Peyer's patch (tissue), 4 donors: ENCODE measurements at regions not wholly inside any gene's neighbourhood (a gene's known extent, or its start where the extent isn't known, plus 50 kb on each side); places are given as distances from the start of the nearest gene placed in this dataset.
"Not testable (repeated sequence)": the region's sequence is repeated elsewhere in the genome, so short reads cannot be mapped to it uniquely, and the experiment has no call there.

Experiments
- DNase-seq, 3 donors: peaks; one replicate each; pipeline ENCODE4 v3.0.0-alpha.2; 2017 to 2019
- H3K27ac ChIP-seq, 4 donors: fragments of 200-600 bp; sonication (generic); one replicate each; pipeline ENCODE4 v1.5.1; 2016 to 2019
- H3K27me3 ChIP-seq, 2 donors: fragments of 200-600 bp; sonication (generic); one replicate each; pipeline ENCODE4 v1.5.1; 2019
- H3K36me3 ChIP-seq, 3 donors: fragments of 200-600 bp; sonication (generic); one replicate each; pipeline ENCODE4 v1.5.1; 2016 to 2019
- H3K4me1 ChIP-seq, 4 donors: fragments of 200-600 bp; sonication (generic); one replicate each; pipeline ENCODE4 v1.5.1; 2016 to 2019
- H3K4me3 ChIP-seq, 4 donors: fragments of 200-600 bp; sonication (generic); 1 replicate in 3 of 4; 2 replicates in 1 of 4; pipeline ENCODE4 v1.5.1; 2016 to 2019; ENCODE audit warnings: mild to moderate bottlenecking in 1 of 4
- H3K9me3 ChIP-seq, 4 donors: fragments of 200-600 bp; sonication (generic); one replicate each; pipeline ENCODE4 v1.5.1; 2016 to 2019; ENCODE audit warnings: mild to moderate bottlenecking in 1 of 4
- POLR2A ChIP-seq, 2 donors: fragments of 450-650 bp; IDR thresholded peaks; one replicate each; pipeline ENCODE4 v1.5.1; 2017; ENCODE audit warnings: antibody characterized with exemption in 2 of 2, mild to moderate bottlenecking in 2 of 2, moderate library complexity in 2 of 2
- TF ChIP-seq, protein P1 (sequence below), 6 experiments: fragments of 450-650 bp in 4 of 6; fragments of 200-600 bp in 2 of 6; sonication (generic) in 1 of 6; IDR thresholded peaks; one replicate each; pipeline ENCODE4 v1.5.1; 2017 to 2019; ENCODE audit warnings: antibody characterized with exemption in 6 of 6, mild to moderate bottlenecking in 3 of 6, moderate library complexity in 1 of 6

GRCh38 chr7:159335181-159335926 is 190.7 kb upstream of the VIPR2 start:
- H3K9me3 ChIP-seq, H3K27ac ChIP-seq, H3K4me3 ChIP-seq, DNase-seq, H3K27me3 ChIP-seq, H3K36me3 ChIP-seq, H3K4me1 ChIP-seq: not testable (repeated sequence)

DNA sequence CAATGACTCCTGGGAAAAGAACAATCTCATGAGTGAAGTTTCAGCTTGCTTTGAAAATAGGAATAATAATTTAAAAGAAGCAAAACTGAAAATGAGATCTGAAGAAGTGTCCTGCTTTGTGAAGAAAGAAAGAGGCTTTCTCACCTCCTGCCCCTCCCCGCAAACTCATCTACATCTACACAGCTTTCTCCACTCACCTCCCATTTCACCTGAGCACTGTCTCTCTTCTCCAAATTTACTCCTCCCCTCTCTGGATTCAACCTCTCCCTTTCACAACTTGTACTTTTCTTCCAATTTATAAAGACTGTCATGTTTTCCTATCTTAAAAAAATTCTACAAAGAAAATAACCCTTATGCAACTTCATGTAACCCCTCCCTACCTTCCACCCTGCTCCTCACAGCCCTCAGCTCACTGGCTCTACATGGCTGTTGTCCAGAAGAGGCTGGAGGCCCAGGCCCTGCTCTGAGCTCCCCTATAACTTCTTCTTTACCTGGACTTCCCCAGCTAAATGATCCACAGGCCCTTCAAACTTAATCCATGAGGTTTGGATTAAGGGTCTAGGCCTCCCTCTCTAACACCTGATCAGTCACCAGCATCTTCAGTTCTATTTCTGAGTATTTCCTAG is 188.3 kb upstream of the VIPR2 start:
- DNase-seq, H3K9me3 ChIP-seq, H3K27me3 ChIP-seq, H3K27ac ChIP-seq, H3K36me3 ChIP-seq, H3K4me3 ChIP-seq, H3K4me1 ChIP-seq: not testable (repeated sequence)

DNA sequence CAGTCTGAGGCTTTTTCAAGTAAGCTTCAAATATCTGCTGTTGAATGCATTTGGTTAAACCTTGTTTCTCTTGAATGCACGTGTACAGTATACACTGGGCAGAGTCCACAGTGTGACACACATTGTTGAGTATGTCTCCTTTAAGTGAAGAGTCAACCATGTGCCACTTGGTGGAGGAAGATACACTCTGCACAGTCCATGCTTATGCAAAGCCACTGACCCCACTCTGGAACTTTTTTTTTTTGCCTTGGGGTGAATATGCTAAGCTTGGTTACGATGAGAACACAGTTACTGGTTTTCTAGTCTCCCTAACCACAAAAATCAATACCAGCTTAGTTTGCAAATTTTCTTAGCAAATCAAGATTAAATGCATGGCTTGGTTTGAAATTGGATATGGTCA is 186.8 kb upstream of the VIPR2 start:
- no peaks in the 10 kb centered on the region for H3K4me1 ChIP-seq
- TF ChIP-seq POLR2A (IDR thresholded peaks at IDR 0.05), result no peak
- TF ChIP-seq, protein P1, sequence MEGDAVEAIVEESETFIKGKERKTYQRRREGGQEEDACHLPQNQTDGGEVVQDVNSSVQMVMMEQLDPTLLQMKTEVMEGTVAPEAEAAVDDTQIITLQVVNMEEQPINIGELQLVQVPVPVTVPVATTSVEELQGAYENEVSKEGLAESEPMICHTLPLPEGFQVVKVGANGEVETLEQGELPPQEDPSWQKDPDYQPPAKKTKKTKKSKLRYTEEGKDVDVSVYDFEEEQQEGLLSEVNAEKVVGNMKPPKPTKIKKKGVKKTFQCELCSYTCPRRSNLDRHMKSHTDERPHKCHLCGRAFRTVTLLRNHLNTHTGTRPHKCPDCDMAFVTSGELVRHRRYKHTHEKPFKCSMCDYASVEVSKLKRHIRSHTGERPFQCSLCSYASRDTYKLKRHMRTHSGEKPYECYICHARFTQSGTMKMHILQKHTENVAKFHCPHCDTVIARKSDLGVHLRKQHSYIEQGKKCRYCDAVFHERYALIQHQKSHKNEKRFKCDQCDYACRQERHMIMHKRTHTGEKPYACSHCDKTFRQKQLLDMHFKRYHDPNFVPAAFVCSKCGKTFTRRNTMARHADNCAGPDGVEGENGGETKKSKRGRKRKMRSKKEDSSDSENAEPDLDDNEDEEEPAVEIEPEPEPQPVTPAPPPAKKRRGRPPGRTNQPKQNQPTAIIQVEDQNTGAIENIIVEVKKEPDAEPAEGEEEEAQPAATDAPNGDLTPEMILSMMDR (IDR thresholded peaks at IDR 0.05), result no peak
- H3K36me3 ChIP-seq, result no peaks in the 10 kb centered on the region
- H3K9me3 ChIP-seq, result peaks cover 0 to 9% (median 0%) of the 10 kb centered on the region in 4 donors
- H3K27ac ChIP-seq, result no peak overlapping the region
- H3K4me3 ChIP-seq, result no peak overlapping the region
- DNase-seq, result no peak
- no peaks in the 10 kb centered on the region for H3K27me3 ChIP-seq

DNA sequence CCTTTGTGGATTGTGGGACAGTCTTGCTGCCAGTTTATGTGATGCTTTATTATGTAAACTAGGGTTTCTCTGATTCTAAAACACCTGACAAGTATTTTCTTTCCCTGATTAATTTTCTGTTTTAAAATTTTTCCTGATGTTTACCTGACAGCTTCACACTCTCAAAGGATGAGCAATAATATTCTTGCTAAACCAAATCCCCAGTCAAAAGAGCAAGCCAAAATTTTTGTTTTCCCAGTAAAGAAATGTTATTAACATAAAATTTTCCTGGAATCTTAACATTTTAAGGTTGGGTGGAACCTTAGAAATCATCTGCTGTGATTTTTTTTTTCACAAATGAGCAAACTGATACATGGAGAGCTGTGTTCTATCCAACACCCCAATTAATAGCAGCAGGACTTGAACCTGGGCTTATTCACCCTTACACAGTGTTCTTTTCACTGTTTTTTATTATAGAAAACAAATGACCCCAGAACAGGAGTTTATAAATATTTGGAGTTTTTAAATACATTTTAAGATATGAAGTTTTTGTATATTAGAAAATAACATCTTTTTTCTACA is 185.2 kb upstream of the VIPR2 start:
- Histone ChIP-seq H3K4me1 (no peaks in the 10 kb centered on the region), H3K36me3 (no peaks in the 10 kb centered on the region), H3K27me3 (no peaks in the 10 kb centered on the region), H3K27ac (no peak overlapping the region), H3K4me3 (no peak overlapping the region), H3K9me3 (peaks cover 0 to 9% (median 0%) of the 10 kb centered on the region in 4 donors)
- no peak for TF ChIP-seq POLR2A (IDR thresholded peaks at IDR 0.05)
- TF ChIP-seq, protein P1 (IDR thresholded peaks at IDR 0.05), result no peak
- no peak for DNase-seq

DNA sequence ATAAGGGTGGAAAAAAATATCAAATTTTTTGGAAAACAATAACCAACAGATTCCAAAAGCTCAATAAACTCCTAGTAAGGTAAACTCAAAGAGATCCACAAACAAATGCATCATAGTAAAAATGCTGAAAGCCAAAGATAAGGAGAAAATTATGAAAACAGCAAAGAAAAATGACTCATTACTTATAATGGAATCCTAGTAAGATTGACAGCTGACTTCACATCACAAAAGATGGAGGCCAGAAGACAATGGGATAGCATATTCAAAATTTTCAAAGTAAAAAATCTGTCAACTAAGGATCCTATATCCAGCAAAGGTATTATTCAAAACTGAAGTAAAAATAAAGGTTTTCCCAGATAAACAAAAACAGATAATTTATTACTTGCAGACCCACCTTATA is 183.4 kb upstream of the VIPR2 start:
- Histone ChIP-seq H3K27me3 (no peaks in the 10 kb centered on the region), H3K27ac (no peak overlapping the region), H3K4me3 (no peak overlapping the region), H3K36me3 (no peaks in the 10 kb centered on the region), H3K4me1 (no peaks in the 10 kb centered on the region), H3K9me3 (peaks cover 0 to 9% (median 0%) of the 10 kb centered on the region in 4 donors)
- DNase-seq, result no peak
- no peak for TF ChIP-seq POLR2A (IDR thresholded peaks at IDR 0.05)
- TF ChIP-seq, protein P1 (IDR thresholded peaks at IDR 0.05), result no peak

DNA sequence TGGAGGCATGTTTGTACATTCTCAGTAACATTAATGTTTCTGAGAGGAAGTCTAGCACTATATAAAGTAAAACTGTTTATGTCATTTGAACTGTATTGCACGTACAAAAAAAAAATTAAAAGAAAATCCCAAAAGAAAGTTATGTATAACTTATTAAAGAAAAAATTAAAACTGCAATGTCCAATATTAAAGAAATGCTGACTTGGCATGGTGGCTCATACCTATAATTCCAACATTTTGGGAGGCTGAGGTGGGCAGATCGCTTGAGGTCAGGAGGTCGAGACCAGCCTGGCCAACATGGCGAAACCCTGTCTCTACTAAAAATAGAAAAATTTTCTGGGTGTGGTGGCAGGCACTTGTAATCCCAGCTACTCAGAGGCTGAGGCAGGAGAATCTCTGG is 178.7 kb upstream of the VIPR2 start:
- Histone ChIP-seq H3K9me3 (peaks cover 0 to 9% (median 0%) of the 10 kb centered on the region in 4 donors), H3K4me1 (no peaks in the 10 kb centered on the region), H3K36me3 (no peaks in the 10 kb centered on the region), H3K27ac (no peak overlapping the region), H3K4me3 (no peak overlapping the region), H3K27me3 (no peaks in the 10 kb centered on the region)
- TF ChIP-seq, protein P1 (IDR thresholded peaks at IDR 0.05), result no peak
- no peak for TF ChIP-seq POLR2A (IDR thresholded peaks at IDR 0.05)
- no peak for DNase-seq
